Upper lobe of left lung (tissue), 6 donors: ENCODE measurements at regions not wholly inside any gene's neighbourhood (a gene's known extent, or its start where the extent isn't known, plus 50 kb on each side); places are given as distances from the start of the nearest gene placed in this dataset.
"Not testable (repeated sequence)": the region's sequence is repeated elsewhere in the genome, so short reads cannot be mapped to it uniquely, and the experiment has no call there.

Source experiments
- ATAC-seq, 2 donors: fragments of 200-7000 bp; cut with Tn5 transposase; one replicate each; pipeline ENCODE4 v1.9.1; 2022; ENCODE audit warnings: mild to moderate bottlenecking in 2 of 2, moderate library complexity in 2 of 2; ENCODE audit not compliant: low FRiP score in 2 of 2
- DNase-seq, 2 donors: peaks; one replicate each; pipeline ENCODE4 v3.0.0-alpha.2; 2019 to 2020
- H3K27ac ChIP-seq, 4 donors: fragments of 200-600 bp; sonication (generic); one replicate each; pipeline ENCODE4 v1.5.1; 2016 to 2019
- H3K27me3 ChIP-seq, 4 donors: fragments of 200-600 bp; sonication (generic); one replicate each; pipeline ENCODE4 v1.5.1; 2017 to 2019
- H3K36me3 ChIP-seq, 4 donors: fragments of 200-600 bp; sonication (generic); one replicate each; pipeline ENCODE4 v1.5.1; 2016 to 2019
- H3K4me1 ChIP-seq, 4 donors: fragments of 200-600 bp; sonication (generic); one replicate each; pipeline ENCODE4 v1.5.1; 2018 to 2019
- H3K4me3 ChIP-seq, 4 donors: fragments of 200-600 bp; sonication (generic); one replicate each; pipeline ENCODE4 v1.5.1; 2017 to 2019; ENCODE audit warnings: mild to moderate bottlenecking in 2 of 4, moderate library complexity in 1 of 4
- H3K9me3 ChIP-seq, 4 donors: fragments of 200-600 bp; sonication (generic); one replicate each; pipeline ENCODE4 v1.5.1; 2018 to 2019
- EP300 ChIP-seq, 4 donors: sonication (generic); formaldehyde crosslinking; IDR thresholded peaks; one replicate each; pipeline ENCODE4 v1.5.1; 2017; ENCODE audit warnings: antibody characterized with exemption in 4 of 4, control low read depth in 2 of 4
- POLR2A ChIP-seq, 4 donors: fragments of 450-650 bp; IDR thresholded peaks; one replicate each; pipeline ENCODE4 v1.5.1; 2016 to 2017; ENCODE audit warnings: antibody characterized with exemption in 4 of 4, mild to moderate bottlenecking in 2 of 4
- POLR2AphosphoS5 ChIP-seq, 2 donors: sonication (generic); formaldehyde crosslinking; IDR thresholded peaks; one replicate each; pipeline ENCODE4 v1.5.1; 2017; ENCODE audit warnings: antibody characterized with exemption in 2 of 2
- WGBS, 2 donors: methylation state at CpG; one replicate each; pipeline ENCODE4 v1.1.5; 2017 to 2018; 5-methylcytosine and 5-hydroxymethylcytosine counted together
- TF ChIP-seq, protein P1 (sequence below), 6 experiments: fragments of 450-650 bp in 4 of 6; fragments of 200-600 bp in 2 of 6; sonication (generic) in 2 of 6; IDR thresholded peaks; one replicate each; pipeline ENCODE4 v1.5.1; 2016 to 2019; ENCODE audit warnings: antibody characterized with exemption in 6 of 6
- donor health status: DM: no; HTN: no; CAD: no; lungs with moderate emphysema.
- donor health status: DM: no; HTN: yes; CAD: no; lungs with severe emphysema.

- H3K4me1 ChIP-seq, result no peaks in the 10 kb centered on the region
- no peaks in the 10 kb centered on the region for H3K36me3 ChIP-seq
- 75 to 80% methylated on average over 1 of the region's 1 CpG for WGBS, 2 donors
- no peaks in the 10 kb centered on the region for H3K27me3 ChIP-seq
- DNase-seq (no peak), ATAC-seq (no peak)
- H3K4me3 ChIP-seq, result no peak overlapping the region
- TF ChIP-seq POLR2AphosphoS5 (IDR thresholded peaks at IDR 0.05), result no peak
- no peak for TF ChIP-seq POLR2A (IDR thresholded peaks at IDR 0.05)
- TF ChIP-seq, protein P1, sequence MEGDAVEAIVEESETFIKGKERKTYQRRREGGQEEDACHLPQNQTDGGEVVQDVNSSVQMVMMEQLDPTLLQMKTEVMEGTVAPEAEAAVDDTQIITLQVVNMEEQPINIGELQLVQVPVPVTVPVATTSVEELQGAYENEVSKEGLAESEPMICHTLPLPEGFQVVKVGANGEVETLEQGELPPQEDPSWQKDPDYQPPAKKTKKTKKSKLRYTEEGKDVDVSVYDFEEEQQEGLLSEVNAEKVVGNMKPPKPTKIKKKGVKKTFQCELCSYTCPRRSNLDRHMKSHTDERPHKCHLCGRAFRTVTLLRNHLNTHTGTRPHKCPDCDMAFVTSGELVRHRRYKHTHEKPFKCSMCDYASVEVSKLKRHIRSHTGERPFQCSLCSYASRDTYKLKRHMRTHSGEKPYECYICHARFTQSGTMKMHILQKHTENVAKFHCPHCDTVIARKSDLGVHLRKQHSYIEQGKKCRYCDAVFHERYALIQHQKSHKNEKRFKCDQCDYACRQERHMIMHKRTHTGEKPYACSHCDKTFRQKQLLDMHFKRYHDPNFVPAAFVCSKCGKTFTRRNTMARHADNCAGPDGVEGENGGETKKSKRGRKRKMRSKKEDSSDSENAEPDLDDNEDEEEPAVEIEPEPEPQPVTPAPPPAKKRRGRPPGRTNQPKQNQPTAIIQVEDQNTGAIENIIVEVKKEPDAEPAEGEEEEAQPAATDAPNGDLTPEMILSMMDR (IDR thresholded peaks at IDR 0.05), result no peak
- no peak for TF ChIP-seq EP300 (IDR thresholded peaks at IDR 0.05)
- no peak overlapping the region for H3K27ac ChIP-seq
- no peaks in the 10 kb centered on the region for H3K9me3 ChIP-seq
These were observed 663.3 kb upstream of the ADGRB3 start for GRCh38 chr6:67971812-67972211.

GRCh38 chr6:67966830-67967229, 668.3 kb upstream of the ADGRB3 start:
- H3K36me3 ChIP-seq, result no peaks in the 10 kb centered on the region
- no peak overlapping the region for H3K27ac ChIP-seq
- no peaks in the 10 kb centered on the region for H3K4me1 ChIP-seq
- DNase-seq (no peak), ATAC-seq (no peak)
- H3K27me3 ChIP-seq, result no peaks in the 10 kb centered on the region
- H3K4me3 ChIP-seq, result no peak overlapping the region
- TF ChIP-seq POLR2A (IDR thresholded peaks at IDR 0.05), result no peak
- TF ChIP-seq POLR2AphosphoS5 (IDR thresholded peaks at IDR 0.05), result no peak
- no peak for TF ChIP-seq EP300 (IDR thresholded peaks at IDR 0.05)
- TF ChIP-seq, protein P1 (IDR thresholded peaks at IDR 0.05), result no peak
- 70 to 86% methylated on average over 1 of the region's 1 CpG for WGBS, 2 donors
- no peaks in the 10 kb centered on the region for H3K9me3 ChIP-seq

DNA sequence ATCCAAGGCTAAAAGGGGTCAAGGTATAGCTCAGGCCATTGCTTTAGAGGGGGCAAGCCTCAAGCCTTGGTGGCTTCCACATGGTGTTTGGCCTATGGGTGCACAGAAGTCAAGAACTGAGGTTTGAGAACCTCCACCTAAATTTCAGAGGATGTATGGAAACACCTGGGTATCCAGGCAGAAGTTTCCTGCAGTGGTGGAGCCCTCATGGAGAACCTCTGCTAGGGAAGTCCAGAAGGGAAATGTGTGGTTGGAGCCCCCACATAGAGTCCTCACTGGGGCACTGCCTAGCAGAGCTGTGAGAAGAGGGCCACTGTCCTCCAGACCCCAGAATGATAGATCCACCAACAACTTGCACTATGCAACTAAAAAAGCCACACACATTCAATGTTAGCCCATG, 678.7 kb upstream of the ADGRB3 start:
- ATAC-seq (no peak), DNase-seq (no peak)
- no peak overlapping the region for H3K4me3 ChIP-seq
- no peaks in the 10 kb centered on the region for H3K4me1 ChIP-seq
- no peak overlapping the region for H3K27ac ChIP-seq
- no peaks in the 10 kb centered on the region for H3K27me3 ChIP-seq
- no peak for TF ChIP-seq POLR2AphosphoS5 (IDR thresholded peaks at IDR 0.05)
- no peak for TF ChIP-seq EP300 (IDR thresholded peaks at IDR 0.05)
- TF ChIP-seq, protein P1 (IDR thresholded peaks at IDR 0.05), result no peak
- no peak for TF ChIP-seq POLR2A (IDR thresholded peaks at IDR 0.05)
- H3K9me3 ChIP-seq, result peaks cover 0 to 12% (median 7%) of the 10 kb centered on the region in 4 donors
- H3K36me3 ChIP-seq, result no peaks in the 10 kb centered on the region

DNA sequence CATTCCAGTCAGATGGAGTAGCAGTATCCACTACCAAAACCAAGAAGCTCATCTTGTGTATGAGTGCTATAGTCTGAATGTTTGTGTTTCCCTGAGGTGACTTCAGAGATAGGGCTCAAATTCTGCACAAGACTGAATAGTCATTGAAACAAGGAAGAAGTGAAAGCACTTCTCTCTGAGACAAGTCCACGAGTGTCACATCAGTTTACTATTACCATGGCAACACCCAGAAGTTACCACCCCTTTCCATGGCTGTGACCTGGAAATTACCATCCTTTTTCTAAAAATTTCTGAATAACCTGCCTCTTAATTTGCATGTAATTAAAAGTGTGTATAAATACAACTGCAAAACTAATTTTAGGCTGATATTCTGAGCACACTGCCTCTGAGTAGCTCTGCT, 682.1 kb upstream of the ADGRB3 start:
- no peak overlapping the region for H3K4me3 ChIP-seq
- WGBS, 2 donors, result 9 to 14% methylated on average over 1 of the region's 1 CpG
- TF ChIP-seq, protein P1 (IDR thresholded peaks at IDR 0.05), result no peak
- no peak for TF ChIP-seq POLR2AphosphoS5 (IDR thresholded peaks at IDR 0.05)
- TF ChIP-seq EP300 (IDR thresholded peaks at IDR 0.05), result no peak
- no peak for TF ChIP-seq POLR2A (IDR thresholded peaks at IDR 0.05)

DNA sequence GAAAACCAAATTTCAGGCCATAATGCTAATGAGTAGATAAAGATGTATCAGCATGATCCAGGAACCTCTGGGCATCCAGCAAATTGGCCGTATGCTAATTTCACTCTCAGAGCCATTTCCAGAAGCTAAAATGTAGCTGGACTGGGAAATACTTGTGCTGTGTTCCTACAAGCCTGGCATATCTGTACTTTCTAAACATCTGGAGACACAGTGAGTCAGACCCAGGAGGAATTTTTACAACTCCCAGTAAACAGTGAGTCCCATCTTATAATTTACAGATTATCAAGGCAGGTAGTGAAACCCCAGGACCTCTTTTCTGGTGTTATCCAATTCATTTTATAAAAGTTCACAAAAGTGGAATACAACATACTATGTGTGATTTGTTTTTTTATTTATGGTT, 683.0 kb upstream of the ADGRB3 start:
- Histone ChIP-seq H3K27me3 (no peaks in the 10 kb centered on the region), H3K4me1 (no peaks in the 10 kb centered on the region), H3K27ac (no peak overlapping the region), H3K36me3 (no peaks in the 10 kb centered on the region), H3K9me3 (peaks cover 0 to 12% (median 7%) of the 10 kb centered on the region in 4 donors), H3K4me3 (no peak overlapping the region)
- no peak for DNase-seq
- WGBS, 2 donors, result 81 to 90% methylated on average over 1 of the region's 1 CpG
- TF ChIP-seq EP300 (IDR thresholded peaks at IDR 0.05), result no peak
- TF ChIP-seq, protein P1 (IDR thresholded peaks at IDR 0.05), result no peak
- TF ChIP-seq POLR2AphosphoS5 (IDR thresholded peaks at IDR 0.05), result no peak
- no peak for TF ChIP-seq POLR2A (IDR thresholded peaks at IDR 0.05)
- no peak for ATAC-seq

More for the DNA sequence above, 682.1 kb upstream of the ADGRB3 start:
- no peaks in the 10 kb centered on the region for H3K27me3 ChIP-seq
- no peaks in the 10 kb centered on the region for H3K4me1 ChIP-seq
- peaks cover 0 to 12% (median 7%) of the 10 kb centered on the region in 4 donors for H3K9me3 ChIP-seq
- ATAC-seq (no peak), DNase-seq (no peak)
- H3K27ac ChIP-seq, result no peak overlapping the region
- no peaks in the 10 kb centered on the region for H3K36me3 ChIP-seq

DNA sequence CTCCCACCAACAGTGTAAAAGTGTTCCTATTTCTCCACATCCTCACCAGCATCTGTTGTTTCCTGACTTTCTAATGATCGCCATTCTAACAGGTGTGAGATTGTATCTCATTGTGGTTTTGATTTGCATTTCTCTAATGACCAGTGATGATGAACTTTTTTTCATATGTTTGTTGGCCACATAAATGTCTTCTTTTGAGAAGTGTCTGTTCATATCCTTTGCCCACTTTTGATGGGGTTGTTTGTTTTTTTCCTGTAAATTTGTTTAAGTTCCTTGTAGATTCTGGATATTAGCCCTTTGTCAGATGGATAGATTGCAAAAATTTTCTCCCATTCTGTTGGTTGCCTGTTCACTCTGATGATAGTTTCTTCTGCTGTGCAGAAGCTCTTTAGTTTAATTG, 687.3 kb upstream of the ADGRB3 start:
- H3K4me1 ChIP-seq, H3K27me3 ChIP-seq, H3K36me3 ChIP-seq, H3K9me3 ChIP-seq, ATAC-seq, H3K27ac ChIP-seq, H3K4me3 ChIP-seq, DNase-seq: not testable (repeated sequence)
- WGBS, 2 donors, result 90 to 94% methylated on average over 1 of the region's 1 CpG
